Kidney (tissue), 13 donors: ENCODE measurements at regions not wholly inside any gene's neighbourhood (a gene's known extent, or its start where the extent isn't known, plus 50 kb on each side); places are given as distances from the start of the nearest gene placed in this dataset.

ENCODE experiments used
- DNase-seq, 5 donors: peaks; one replicate each; pipeline ENCODE4 v3.0.0-alpha.2; 2013 to 2020
- FAIRE-seq: peaks from 2 replicates; lab custom pipeline; 2012; peaks lifted over from hg19 to GRCh38; lab: Jason Lieb, UNC
- H3K27ac ChIP-seq, 2 donors: one replicate each; pipeline ENCODE4 v1.7.0; 2013; ENCODE audit warnings: low read depth in 2 of 2, low read length in 2 of 2, inconsistent platforms in 1 of 2
- H3K27me3 ChIP-seq: one replicate; pipeline ENCODE4 v1.7.1; 2013; ENCODE audit warnings: low read length, inconsistent platforms; ENCODE audit not compliant: control insufficient read depth, insufficient read depth
- H3K36me3 ChIP-seq, 3 donors: one replicate each; pipeline versions ENCODE4 v1.7.0 to v1.7.1; 2013; ENCODE audit warnings: low read length in 3 of 3, control low read depth in 1 of 3, inconsistent platforms in 1 of 3; ENCODE audit not compliant: insufficient read depth in 3 of 3, control insufficient read depth in 2 of 3
- H3K4me1 ChIP-seq, 3 donors: one replicate each; pipeline versions ENCODE4 v1.7.0 to v1.7.1; 2013; ENCODE audit warnings: low read length in 3 of 3, inconsistent platforms in 1 of 3, low read depth in 1 of 3; ENCODE audit not compliant: control insufficient read depth in 2 of 3, insufficient read depth in 2 of 3
- H3K4me3 ChIP-seq, 3 donors: one replicate each; pipeline versions ENCODE4 v1.7.0 to v1.8.1; 2013; ENCODE audit warnings: low read length in 3 of 3, control low read depth in 1 of 3, inconsistent platforms in 1 of 3
- H3K9ac ChIP-seq, 3 donors: one replicate each; pipeline versions ENCODE4 v1.7.0 to v1.7.1; 2013; ENCODE audit warnings: low read length in 3 of 3, control low read depth in 1 of 3, inconsistent platforms in 1 of 3
- H3K9me3 ChIP-seq, 3 donors: one replicate each; pipeline versions ENCODE4 v1.7.0 to v1.7.1; 2013; ENCODE audit warnings: low read length in 3 of 3, control low read depth in 1 of 3, inconsistent platforms in 1 of 3; ENCODE audit not compliant: control insufficient read depth in 2 of 3, insufficient read depth in 1 of 3
- CTCF ChIP-seq: IDR thresholded peaks from 3 replicates; pipeline ENCODE4 v1.5.1; 2012; ENCODE audit warnings: mild to moderate bottlenecking, moderate library complexity, borderline replicate concordance; ENCODE audit not compliant: insufficient read depth; ENCODE audit errors: extremely low read depth
- intact Hi-C: fragments of 100-400 bp; cut with DNase I; formaldehyde crosslinking; loops from one replicate; pipeline ENCODE4 v1.11.1; 2022
- donor health status: control.
- donor health status: control.
- donor health status: control.
- donor health status: control.
- donor health status: control.
- donor health status: DM: yes; HTN: yes; CAD: no.
- donor health status: Normal renal cell carcinoma (clear cell type).

DNA sequence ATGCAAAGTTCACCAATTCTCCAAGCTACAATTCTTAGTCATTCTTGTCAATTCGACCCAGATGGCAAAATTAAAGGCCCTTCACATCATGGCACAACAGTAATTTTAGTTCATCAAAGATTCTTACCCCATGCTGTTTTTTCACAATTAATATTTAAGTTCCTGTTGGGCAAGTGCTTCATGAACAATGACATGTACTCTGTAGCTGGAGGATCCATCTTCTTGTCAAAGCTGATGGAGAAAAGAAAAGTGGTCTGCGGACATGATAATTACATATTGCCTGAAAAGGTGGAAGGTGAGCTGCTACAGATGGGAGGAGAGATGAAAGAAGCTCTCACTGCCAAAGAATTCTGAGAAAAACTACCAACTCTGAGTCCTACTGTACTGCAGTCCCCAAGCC is 1370.3 kb upstream of the SLC10A2 start:
- intact Hi-C loops: no loop called here
- Histone ChIP-seq H3K27me3 (no peaks in the 10 kb centered on the region), H3K36me3 (no peaks in the 10 kb centered on the region), H3K4me1 (no peaks in the 10 kb centered on the region), H3K27ac (no peak overlapping the region), H3K9ac (no peak overlapping the region), H3K4me3 (no peak overlapping the region), H3K9me3 (no peaks in the 10 kb centered on the region)
- FAIRE-seq (no peak), DNase-seq (no peak)
- no peak for TF ChIP-seq CTCF

DNA sequence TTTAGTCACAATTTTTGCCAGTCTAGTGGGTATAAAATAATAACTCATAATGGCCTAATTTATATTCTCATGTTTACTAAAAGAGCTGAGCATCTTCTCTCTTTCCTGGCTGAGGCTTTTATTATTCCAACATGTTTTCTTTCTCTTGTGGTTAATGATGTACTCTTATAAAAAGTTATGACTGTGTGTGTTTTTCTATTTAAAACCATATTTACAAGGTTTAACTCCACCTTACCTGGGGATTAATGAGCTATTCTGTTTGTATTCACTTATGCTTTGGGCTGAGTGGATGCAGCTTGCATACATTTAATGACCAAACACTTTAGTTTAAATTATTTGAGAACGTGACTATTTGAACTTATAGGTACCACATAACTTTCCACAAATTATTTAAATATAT is 1365.7 kb upstream of the SLC10A2 start:
- intact Hi-C loops: no loop called here
- FAIRE-seq: no peak
- no peak overlapping the region for H3K27ac ChIP-seq

GRCh38 chr13:104426435-104426834 is 1360.2 kb upstream of the SLC10A2 start:
- FAIRE-seq: no peak

More for the DNA sequence above, 1365.7 kb upstream of the SLC10A2 start:
- no peak for TF ChIP-seq CTCF
- Histone ChIP-seq H3K4me3 (no peak overlapping the region), H3K27me3 (no peaks in the 10 kb centered on the region), H3K9me3 (no peaks in the 10 kb centered on the region), H3K36me3 (no peaks in the 10 kb centered on the region), H3K9ac (no peak overlapping the region), H3K4me1 (no peaks in the 10 kb centered on the region)
- no peak for DNase-seq

More at GRCh38 chr13:104426435-104426834, 1360.2 kb upstream of the SLC10A2 start:
- intact Hi-C loops: no loop called here
- Histone ChIP-seq H3K27ac (no peak overlapping the region), H3K36me3 (no peaks in the 10 kb centered on the region), H3K9me3 (no peaks in the 10 kb centered on the region), H3K27me3 (no peaks in the 10 kb centered on the region), H3K4me3 (no peak overlapping the region), H3K4me1 (no peaks in the 10 kb centered on the region), H3K9ac (no peak overlapping the region)
- DNase-seq: no peak
- TF ChIP-seq CTCF: no peak
